GM12873 (cell line): ENCODE measurements at regions not wholly inside any gene's neighbourhood (a gene's known extent, or its start where the extent isn't known, plus 50 kb on each side); places are given as distances from the start of the nearest gene placed in this dataset.

ENCODE experiments used
- TF ChIP-seq, protein P1 (sequence below): IDR thresholded peaks from 2 replicates; pipeline ENCODE4 v1.5.1; 2012; ENCODE audit warnings: low read depth, mild to moderate bottlenecking, moderate library complexity, low read length, control low read depth; ENCODE audit not compliant: insufficient read depth; ENCODE audit errors: missing control alignments

DNA sequence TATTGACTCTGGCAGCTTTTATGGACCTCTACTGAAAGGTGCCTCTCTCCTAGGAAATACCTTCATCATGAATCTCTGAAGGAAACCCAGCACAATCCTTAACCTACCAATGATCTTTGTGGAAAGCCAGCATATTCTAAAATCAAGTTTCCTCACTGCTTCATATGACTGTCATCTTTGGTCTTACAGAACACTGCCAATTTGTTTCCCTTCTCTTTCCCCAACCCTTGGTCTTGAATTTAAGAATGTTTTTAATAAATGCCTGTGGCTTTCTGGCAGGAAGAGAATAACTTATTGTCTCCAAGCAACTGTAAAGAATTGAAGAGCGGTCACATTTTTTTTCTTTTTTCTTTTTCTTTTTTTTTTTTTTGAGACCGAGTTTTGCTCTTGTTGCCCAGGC lies 427.6 kb downstream of the IPO8 start:
- TF ChIP-seq, protein P1, sequence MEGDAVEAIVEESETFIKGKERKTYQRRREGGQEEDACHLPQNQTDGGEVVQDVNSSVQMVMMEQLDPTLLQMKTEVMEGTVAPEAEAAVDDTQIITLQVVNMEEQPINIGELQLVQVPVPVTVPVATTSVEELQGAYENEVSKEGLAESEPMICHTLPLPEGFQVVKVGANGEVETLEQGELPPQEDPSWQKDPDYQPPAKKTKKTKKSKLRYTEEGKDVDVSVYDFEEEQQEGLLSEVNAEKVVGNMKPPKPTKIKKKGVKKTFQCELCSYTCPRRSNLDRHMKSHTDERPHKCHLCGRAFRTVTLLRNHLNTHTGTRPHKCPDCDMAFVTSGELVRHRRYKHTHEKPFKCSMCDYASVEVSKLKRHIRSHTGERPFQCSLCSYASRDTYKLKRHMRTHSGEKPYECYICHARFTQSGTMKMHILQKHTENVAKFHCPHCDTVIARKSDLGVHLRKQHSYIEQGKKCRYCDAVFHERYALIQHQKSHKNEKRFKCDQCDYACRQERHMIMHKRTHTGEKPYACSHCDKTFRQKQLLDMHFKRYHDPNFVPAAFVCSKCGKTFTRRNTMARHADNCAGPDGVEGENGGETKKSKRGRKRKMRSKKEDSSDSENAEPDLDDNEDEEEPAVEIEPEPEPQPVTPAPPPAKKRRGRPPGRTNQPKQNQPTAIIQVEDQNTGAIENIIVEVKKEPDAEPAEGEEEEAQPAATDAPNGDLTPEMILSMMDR: no peak

DNA sequence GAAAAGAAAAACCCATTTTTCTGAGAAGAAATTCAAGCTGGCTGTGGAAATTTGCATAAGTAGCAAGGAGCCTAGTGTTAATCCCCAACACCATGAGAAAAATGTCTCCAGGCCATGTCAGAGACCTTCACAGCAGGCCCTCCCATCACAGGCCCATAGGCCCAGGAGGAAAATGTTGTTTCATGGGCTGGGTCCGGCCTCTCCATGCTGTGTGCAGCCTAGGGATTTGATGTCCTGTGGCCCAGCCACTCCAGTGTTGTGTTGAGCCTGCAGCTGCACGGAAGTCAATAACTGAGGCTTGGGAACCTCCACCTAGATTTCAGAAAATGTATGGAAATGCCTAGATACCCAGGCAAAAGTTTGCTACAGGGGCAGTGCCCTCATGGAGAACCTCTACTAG lies 432.2 kb downstream of the IPO8 start:
- TF ChIP-seq, protein P1: no peak

DNA sequence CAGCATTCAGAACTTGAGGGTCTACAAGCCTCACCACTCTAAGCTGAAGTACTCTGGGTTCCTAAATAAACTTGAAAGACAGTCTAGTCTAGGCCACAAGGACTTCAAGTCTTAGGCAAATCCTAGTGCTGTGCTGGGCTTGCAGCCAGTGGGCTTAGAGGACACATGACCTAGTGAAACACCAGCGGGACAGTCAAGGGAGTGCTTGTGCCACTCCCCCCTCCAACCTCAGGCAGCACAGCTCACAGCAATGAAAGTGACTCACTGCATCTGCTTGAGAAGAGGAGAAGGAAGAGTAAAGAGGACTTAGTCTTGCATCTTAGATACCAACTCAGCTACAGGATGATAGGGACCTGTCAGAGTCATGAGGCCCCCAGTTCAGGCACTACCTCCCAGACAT lies 438.1 kb downstream of the IPO8 start:
- TF ChIP-seq, protein P1: no peak

DNA sequence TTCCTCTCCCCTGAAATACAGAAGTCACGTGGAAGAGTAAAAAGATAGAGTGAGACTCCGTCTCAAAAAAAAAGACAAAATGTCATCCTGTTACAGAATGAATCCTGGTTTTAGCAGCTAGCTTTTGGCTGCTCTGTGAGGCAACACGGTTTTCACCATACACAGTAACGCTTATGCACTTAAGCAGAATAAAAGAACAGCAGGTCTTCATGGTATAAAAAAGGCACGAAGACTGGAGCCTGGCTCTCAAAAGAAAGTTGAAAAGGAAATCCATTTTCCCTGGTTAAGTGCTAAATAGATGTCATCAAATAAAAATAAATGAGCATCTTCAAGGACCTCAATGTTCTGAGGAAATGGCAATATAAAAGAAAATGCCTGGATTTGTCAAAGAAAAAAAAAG lies 444.1 kb downstream of the IPO8 start:
- TF ChIP-seq, protein P1: no peak

DNA sequence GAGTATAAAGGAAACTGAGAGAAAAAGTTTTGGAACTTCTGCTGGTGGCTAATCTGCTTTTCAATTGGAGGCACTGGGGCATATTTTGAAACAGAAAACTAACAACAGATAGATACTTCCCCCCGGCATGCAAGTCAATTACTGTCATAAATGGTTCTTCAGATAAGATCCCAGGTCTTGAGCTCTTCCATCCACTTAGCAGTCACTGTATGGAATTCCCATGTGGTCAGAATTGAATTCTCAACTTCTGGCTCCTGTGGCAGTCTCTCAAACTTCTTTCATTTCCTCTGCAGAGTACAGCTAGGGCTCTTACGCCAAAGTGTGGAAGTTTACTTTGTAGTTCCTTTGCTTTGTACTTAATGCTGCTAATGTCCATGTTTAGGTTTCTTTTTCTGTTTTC lies 452.2 kb downstream of the IPO8 start:
- TF ChIP-seq, protein P1: no peak

DNA sequence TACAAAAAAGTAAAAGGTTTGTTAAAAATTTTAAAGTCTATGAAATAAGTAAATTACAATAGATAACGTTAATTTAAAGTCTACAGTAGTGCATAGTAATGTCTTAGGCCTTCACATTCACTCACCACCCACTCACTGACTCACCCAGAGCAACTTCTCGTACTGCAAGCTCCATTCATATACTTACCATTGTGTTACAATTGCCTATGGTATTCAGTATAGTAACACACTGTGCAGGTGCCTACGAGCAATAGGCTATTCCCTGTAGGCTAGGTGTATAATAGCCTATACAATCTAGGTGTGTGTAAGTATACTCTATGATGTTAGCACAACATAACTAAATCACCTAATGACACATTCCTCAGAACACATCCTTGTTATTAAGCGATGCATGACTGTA lies 435.3 kb upstream of the TMTC1 start:
- TF ChIP-seq, protein P1: no peak

DNA sequence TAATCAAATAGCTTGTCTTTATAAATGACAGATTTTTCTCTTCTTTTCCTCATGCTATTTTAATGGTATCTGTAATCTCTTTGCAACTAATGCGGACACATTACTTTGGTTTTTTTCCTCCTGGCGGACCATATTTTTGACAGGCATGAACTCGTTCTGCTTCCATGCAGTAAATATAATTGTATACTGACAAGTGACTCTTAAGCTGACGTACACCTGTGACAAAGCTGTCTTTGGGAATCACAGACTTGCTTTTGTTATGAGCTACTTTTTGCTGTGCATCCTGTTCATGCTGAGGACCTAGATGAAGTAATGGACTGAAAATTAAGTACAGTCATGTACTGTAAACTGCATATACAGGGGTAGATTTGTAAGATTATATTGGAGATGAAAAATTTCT lies 434.3 kb upstream of the TMTC1 start:
- TF ChIP-seq, protein P1: no peak
